WI38 (cell line): ENCODE measurements at regions not wholly inside any gene's neighbourhood (a gene's known extent, or its start where the extent isn't known, plus 50 kb on each side); places are given as distances from the start of the nearest gene placed in this dataset.

Experiments
- H3K4me3 ChIP-seq: 2 replicates; pipeline ENCODE4 v1.5.1; 2011; ENCODE audit warnings: low read depth, mild to moderate bottlenecking, control low read depth, low read length
- TF ChIP-seq, protein P1 (sequence below): IDR thresholded peaks from 2 replicates; pipeline ENCODE4 v1.5.1; 2012; ENCODE audit warnings: low read depth, mild to moderate bottlenecking, control low read depth, low read length

DNA sequence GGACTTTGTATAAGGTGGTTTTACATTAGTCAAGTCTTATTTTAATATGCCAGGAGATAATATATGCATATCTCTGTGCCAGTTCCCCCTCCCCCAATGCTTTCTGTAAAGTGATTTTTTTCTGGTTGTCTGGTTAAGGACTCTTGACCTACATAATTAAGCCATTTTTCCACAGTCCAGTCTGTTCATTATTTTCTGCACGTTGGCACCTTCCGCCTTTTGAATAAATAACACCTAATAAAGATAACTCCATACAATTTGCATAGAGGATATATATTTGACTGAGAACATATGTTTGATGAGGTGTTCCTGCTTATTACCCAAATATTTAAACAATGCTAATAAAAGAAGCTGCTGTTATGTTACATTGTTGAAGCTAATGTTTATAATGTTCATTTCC, 320.9 kb downstream of the DMAC1 start:
- TF ChIP-seq, protein P1, sequence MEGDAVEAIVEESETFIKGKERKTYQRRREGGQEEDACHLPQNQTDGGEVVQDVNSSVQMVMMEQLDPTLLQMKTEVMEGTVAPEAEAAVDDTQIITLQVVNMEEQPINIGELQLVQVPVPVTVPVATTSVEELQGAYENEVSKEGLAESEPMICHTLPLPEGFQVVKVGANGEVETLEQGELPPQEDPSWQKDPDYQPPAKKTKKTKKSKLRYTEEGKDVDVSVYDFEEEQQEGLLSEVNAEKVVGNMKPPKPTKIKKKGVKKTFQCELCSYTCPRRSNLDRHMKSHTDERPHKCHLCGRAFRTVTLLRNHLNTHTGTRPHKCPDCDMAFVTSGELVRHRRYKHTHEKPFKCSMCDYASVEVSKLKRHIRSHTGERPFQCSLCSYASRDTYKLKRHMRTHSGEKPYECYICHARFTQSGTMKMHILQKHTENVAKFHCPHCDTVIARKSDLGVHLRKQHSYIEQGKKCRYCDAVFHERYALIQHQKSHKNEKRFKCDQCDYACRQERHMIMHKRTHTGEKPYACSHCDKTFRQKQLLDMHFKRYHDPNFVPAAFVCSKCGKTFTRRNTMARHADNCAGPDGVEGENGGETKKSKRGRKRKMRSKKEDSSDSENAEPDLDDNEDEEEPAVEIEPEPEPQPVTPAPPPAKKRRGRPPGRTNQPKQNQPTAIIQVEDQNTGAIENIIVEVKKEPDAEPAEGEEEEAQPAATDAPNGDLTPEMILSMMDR, result no peak
- H3K4me3 ChIP-seq, result no peak overlapping the region

DNA sequence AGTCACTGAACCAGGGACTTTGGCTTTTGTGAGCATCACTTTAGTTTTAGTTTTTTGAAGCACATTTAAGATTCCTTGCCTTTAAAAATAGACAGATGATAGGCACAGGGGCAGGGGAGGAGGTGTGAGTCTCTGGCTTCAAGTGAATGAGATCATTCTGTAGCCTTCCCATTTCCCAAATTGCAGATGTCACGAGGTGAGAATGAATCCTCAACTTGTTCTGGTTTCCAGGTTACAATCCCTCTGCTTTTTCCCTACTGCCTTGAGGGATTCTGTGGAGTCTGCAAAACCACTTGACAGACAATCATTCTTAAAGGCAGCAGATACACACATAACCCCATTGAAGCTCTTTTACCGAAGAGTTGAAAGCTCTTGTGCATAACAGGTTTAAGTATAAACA, 332.4 kb downstream of the DMAC1 start:
- TF ChIP-seq, protein P1, result no peak
- H3K4me3 ChIP-seq, result no peak overlapping the region

DNA sequence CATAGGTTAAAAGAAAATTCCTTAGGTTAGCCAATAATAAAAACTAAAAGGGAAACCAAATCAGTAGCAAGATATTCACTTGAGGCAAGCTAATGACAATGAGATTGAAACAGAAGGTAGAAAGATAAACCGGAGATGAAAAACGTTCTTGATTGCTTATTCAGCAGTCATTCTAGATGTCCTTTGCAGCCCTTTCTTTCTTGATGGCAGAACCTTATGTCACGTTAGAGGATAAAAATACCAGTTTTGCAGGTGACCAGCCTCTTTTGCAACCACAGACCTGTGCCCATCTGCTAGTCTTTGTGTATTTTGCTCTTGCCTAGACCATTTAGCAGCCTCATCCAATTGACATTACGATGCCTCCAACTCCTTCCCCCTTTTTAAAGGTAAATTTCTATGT, 337.8 kb downstream of the DMAC1 start:
- TF ChIP-seq, protein P1, result no peak

DNA sequence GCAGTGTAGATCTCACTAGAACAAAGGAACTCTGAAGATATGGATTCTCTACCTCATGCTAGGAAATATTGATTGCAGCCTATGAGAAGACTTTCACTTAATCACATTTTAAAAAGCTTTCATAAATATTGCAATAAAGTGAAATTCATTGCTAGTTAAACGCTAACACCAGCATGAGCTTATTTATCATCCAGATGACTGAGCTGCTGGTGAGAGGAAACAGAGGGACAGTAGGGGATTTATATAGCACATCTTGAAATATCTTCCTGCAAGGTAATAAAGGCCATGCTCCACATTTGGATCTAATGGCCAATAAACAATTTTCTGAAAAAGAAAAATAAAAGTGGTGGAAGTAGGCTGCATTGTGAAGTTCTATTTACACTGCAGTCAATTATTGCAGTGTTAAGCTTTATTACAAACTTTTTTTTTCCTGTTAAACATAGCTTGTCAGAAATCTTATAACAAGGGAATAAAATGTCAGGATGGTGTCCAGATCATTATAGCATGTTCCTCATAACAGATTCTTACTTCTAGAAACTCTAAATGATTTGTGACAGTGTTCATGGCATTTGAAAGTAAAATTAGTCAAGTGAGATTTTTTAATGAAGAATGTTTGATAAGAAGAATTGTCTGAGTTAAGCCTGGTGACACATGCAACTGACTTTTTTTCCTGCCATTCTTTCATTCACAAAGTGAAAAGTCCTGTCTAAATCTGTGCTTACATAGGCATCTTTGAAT, 342.6 kb downstream of the DMAC1 start:
- H3K4me3 ChIP-seq, result no peak overlapping the region
- TF ChIP-seq, protein P1, result no peak

More for the DNA sequence above, 337.8 kb downstream of the DMAC1 start:
- H3K4me3 ChIP-seq, result no peak overlapping the region

DNA sequence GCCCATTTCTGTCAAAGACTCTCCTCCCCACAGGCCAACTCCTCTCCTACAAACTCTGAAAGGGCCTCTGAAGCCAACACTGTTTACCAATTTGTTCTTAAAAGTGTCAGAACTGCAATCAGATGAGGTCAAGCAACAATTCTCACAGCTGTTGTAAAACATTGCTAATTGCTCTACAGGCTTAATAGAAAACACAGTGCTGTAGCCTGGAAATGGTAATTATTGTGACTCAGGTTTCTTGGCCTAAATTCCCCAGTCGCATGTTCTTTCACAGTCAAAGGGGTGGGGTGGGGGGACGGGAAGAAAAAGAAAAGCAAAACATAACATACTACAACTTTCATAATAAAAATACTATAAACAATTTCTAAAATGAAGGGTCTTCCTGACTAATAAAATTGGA, 343.2 kb downstream of the DMAC1 start:
- no peak overlapping the region for H3K4me3 ChIP-seq
- TF ChIP-seq, protein P1, result no peak

DNA sequence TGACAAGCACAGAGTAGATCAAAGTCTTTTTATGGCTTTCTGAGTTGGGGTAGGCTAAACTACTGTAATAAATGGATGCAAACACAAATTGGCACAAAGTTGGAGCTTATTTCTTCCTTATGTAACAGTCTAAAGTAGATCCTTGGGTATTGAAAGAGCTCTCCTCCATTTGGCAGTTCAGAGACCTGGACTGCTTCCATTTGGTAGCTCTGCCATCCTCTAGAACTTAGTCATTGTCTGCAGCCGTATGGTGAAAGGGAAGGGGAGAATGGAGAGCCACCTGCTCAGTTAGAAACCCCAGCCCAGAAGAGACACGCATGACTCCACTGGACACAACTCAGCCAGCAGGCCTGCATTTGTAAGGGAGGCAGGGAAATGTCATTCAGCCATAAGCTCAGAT, 345.0 kb downstream of the DMAC1 start:
- TF ChIP-seq, protein P1, result no peak
- H3K4me3 ChIP-seq, result no peak overlapping the region

DNA sequence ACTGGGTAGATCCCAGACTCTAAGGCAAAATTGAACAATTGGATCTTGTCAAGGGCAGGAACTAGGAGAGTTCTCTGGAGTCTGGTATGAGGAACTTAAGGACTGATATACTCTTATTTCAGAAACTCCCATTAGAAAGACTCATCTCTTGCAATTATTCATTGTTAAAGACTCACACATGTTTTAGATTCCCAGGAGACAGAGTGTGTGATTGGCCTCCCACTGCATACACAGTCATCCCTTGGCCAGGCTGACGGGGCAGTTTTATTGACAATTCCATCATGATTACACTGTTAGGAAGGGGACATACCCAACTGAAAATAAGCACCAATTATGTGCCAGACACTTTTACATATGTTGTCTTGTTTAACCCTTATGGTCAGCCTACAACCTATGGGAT, 347.2 kb downstream of the DMAC1 start:
- TF ChIP-seq, protein P1, result no peak
- H3K4me3 ChIP-seq, result no peak overlapping the region
